ENCODE measurements at regions not wholly inside any gene's neighbourhood (a gene's known extent, or its start where the extent isn't known, plus 50 kb on each side); places are given as distances from the start of the nearest gene placed in this dataset.

- TF ChIP-seq ATF3 (CRISPR knock-in tag; conservative IDR thresholded peaks at IDR 0.05), result no peak
- TF ChIP-seq HMGXB4 (CRISPR knock-in tag; IDR thresholded peaks at IDR 0.05), result no peak
- TF ChIP-seq JUN (CRISPR knock-in tag; IDR thresholded peaks at IDR 0.05), result no peak
- TF ChIP-seq CTCF (IDR thresholded peaks at IDR 0.05), result no peak
- no peak for TF ChIP-seq ATF2 (CRISPR knock-in tag; IDR thresholded peaks at IDR 0.05; ENCODE audit: borderline replicate concordance, low read depth)
- TF ChIP-seq STAT6 (CRISPR knock-in tag; conservative IDR thresholded peaks at IDR 0.05; ENCODE audit: low read depth), result no peak
- no peak for TF ChIP-seq AFF4 (CRISPR knock-in tag; IDR thresholded peaks at IDR 0.05; ENCODE audit: borderline replicate concordance)
- TF ChIP-seq USF2 (CRISPR knock-in tag; IDR thresholded peaks at IDR 0.05), result no peak
- no peak for TF ChIP-seq ZNF512 (CRISPR knock-in tag; IDR thresholded peaks at IDR 0.05; ENCODE audit: borderline replicate concordance)
- TF ChIP-seq ZBTB21 (CRISPR knock-in tag; IDR thresholded peaks at IDR 0.05; ENCODE audit: borderline replicate concordance), result no peak
These were observed 92.0 kb upstream of the CARD11 start for GRCh38 chr7:3135626-3136025.

Data from WTC11 (cell line).